Brain microvascular endothelial cell (primary cell): ENCODE measurements at regions not wholly inside any gene's neighbourhood (a gene's known extent, or its start where the extent isn't known, plus 50 kb on each side); places are given as distances from the start of the nearest gene placed in this dataset.

Source experiments
- DNase-seq: peaks from one replicate; pipeline ENCODE4 v3.0.0-alpha.2; 2020
- H3K27ac ChIP-seq: fragments of 250-450 bp; sonication (Bioruptor Pico); 2 replicates; pipeline ENCODE4 v1.5.1; 2020; ENCODE audit warnings: mild to moderate bottlenecking, moderate library complexity
- H3K27me3 ChIP-seq: fragments of 250-450 bp; sonication (Bioruptor Pico); replicated peaks from 2 replicates; pipeline ENCODE4 v1.5.1; 2020; ENCODE audit warnings: mild to moderate bottlenecking
- H3K36me3 ChIP-seq: fragments of 250-450 bp; sonication (Bioruptor Pico); replicated peaks from 2 replicates; pipeline ENCODE4 v1.5.1; 2020; ENCODE audit warnings: mild to moderate bottlenecking
- H3K4me3 ChIP-seq: 2 replicates; pipeline ENCODE4 v1.5.1; 2011; ENCODE audit warnings: low read depth, mild to moderate bottlenecking, control low read depth, low read length, moderate library complexity
- CTCF ChIP-seq: IDR thresholded peaks from 2 replicates; pipeline ENCODE4 v1.5.1; 2011; ENCODE audit warnings: low read depth, mild to moderate bottlenecking, moderate library complexity, low read length, control low read depth, inconsistent platforms; ENCODE audit errors: missing control alignments
- in situ Hi-C: cut with HindIII; loops from 2 replicates; pipeline ENCODE4 v1.10.0; 2017; ENCODE audit warnings: low sequenced_read_pairs, low pct_ligation_motif_present

DNA sequence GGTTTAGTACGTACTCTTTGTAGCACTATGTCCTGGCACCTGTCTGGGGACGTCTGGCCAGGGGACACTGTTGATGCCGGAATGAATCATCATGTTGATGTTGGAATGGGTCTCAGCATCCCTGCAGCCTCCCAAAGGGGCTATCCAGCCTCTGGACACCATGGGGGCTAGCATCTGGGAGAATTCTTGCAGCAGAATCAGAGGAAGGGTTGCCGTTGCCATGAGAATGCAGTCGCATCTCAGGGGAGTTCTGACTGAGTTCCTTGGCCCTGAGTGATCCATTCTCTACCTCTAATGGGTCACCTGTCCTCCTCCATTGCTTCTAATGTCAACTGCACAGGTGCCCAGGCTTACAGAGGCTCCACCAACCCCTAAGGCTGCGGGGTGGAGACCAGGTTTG, 129.1 kb downstream of the UQCRFS1 start:
- Histone ChIP-seq H3K27ac (no peak overlapping the region), H3K36me3 (no peaks in the 10 kb centered on the region), H3K27me3 (no peaks in the 10 kb centered on the region), H3K4me3 (no peak overlapping the region)
- no peak for TF ChIP-seq CTCF
- in situ Hi-C loops: no loop called here
- DNase-seq: no peak

DNA sequence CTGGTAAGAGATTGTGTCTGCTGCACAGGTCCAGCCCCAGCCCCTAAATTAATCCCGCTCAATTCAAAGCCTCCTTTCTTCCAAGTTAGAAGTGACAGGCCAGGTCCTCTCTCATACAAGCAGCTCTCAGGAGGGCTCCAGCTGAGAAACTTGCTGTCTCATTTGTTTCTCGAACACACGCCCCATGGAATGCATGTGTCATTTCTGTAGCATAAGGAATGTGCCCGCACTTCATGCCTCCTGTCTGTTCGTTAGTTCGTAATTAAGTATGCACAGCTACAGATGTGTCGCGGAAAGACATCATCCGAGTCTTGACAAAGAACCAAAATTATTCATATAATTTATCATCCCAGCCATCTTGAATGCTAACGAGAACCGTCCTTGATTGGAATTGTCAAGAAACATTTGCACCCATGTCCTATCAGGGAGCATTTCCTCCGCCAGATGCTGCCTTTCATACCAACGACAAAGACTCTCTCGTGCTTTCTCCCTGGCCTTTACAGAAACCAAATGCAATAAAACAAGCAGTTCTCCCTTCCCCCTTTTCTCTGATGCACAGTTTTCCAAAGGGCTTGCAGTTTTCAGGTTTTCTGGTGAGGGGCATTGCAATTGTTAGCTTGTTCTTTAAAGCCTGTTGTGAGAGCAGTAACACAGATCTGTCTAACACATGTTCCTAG, 133.5 kb downstream of the UQCRFS1 start:
- H3K36me3 ChIP-seq: no peaks in the 10 kb centered on the region
- no peaks in the 10 kb centered on the region for H3K27me3 ChIP-seq
- in situ Hi-C loops: no loop called here
- TF ChIP-seq CTCF: no peak
- no peak for DNase-seq
- H3K4me3 ChIP-seq: no peak overlapping the region
- H3K27ac ChIP-seq: no peak overlapping the region

DNA sequence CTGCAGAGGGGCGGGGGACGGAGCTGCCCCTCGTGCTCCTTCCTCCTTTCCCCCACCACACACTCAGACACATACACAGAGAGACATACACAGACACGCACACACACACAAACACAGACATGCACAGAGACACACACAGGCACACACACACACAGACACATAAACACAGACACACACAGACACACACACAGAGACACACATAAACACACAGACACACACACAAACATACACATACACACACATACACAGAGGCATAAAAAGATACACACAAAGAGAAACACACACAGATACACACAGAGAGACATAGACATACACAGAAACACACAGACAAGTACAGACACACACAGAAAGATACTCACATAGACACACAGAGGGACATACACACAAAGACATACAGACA, 136.0 kb downstream of the UQCRFS1 start:
- TF ChIP-seq CTCF: no peak
- H3K4me3 ChIP-seq: no peak overlapping the region
- no peak overlapping the region for H3K27ac ChIP-seq
- no peak for DNase-seq
- in situ Hi-C loops: no loop called here
- no peaks in the 10 kb centered on the region for H3K36me3 ChIP-seq
- H3K27me3 ChIP-seq: no peaks in the 10 kb centered on the region

DNA sequence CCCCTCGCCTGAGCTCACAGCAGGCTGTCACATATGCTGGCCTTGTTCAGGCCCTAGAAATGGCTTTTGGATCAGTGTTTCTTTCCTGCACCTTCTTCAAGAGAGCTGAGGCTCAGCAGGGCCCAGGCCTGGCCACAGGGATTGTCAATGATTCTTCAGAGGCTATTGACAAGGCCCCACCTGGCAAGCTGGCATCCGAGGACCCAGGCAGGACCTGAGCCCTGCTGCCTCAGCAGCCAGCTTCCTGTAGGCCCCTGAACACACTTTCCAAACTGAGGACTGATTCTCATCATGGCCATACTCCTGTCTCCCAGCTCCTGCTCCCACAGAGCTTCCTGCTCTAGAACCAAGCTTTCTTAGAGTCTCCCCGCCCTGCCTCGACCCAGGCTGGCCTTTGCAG, 136.8 kb downstream of the UQCRFS1 start:
- H3K27ac ChIP-seq: no peak overlapping the region
- no peak for DNase-seq
- no peaks in the 10 kb centered on the region for H3K27me3 ChIP-seq
- H3K4me3 ChIP-seq: no peak overlapping the region
- no peak for TF ChIP-seq CTCF
- in situ Hi-C loops: no loop called here
- no peaks in the 10 kb centered on the region for H3K36me3 ChIP-seq

DNA sequence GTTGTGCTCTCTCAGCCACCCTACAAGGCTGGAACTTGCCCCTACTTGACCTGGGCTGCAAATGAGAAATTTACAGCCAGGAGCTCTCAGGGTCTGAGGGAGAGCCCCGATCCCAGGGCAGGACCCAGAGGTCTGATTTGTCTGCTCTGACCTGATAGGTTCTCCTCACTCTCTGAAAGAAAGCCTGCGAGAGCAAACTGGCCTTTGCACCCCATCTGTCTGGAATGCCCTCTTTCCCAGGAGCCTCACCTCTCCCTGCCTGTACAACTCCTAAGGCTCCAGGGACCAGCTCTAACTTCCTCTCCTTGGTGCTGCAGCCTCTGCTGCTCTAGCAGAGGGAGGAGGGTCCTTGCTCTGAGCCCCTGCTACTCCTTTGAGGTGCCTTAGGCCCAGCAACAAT, 137.8 kb downstream of the UQCRFS1 start:
- in situ Hi-C loops: no loop called here
- no peak for TF ChIP-seq CTCF

GRCh38 chr19:29074579-29074978, 138.4 kb downstream of the UQCRFS1 start:
- Histone ChIP-seq H3K27ac (no peak overlapping the region), H3K36me3 (no peaks in the 10 kb centered on the region), H3K4me3 (no peak overlapping the region), H3K27me3 (no peaks in the 10 kb centered on the region)
- DNase-seq: no peak
- TF ChIP-seq CTCF: no peak
- in situ Hi-C loops: no loop called here

More for the DNA sequence above, 137.8 kb downstream of the UQCRFS1 start:
- Histone ChIP-seq H3K4me3 (no peak overlapping the region), H3K27me3 (no peaks in the 10 kb centered on the region), H3K27ac (no peak overlapping the region), H3K36me3 (no peaks in the 10 kb centered on the region)
- DNase-seq: no peak
